Endodermal cell (in vitro differentiated cells): ENCODE measurements at regions not wholly inside any gene's neighbourhood (a gene's known extent, or its start where the extent isn't known, plus 50 kb on each side); places are given as distances from the start of the nearest gene placed in this dataset.
A peak's percentile ranks its signal among the peaks of the same experiment; 100 is the strongest.

Source experiments
- DNase-seq: peaks from one replicate; pipeline ENCODE4 v3.0.0-alpha.2; 2017
- H3K27ac ChIP-seq: 2 replicates; pipeline ENCODE4 v1.5.1; 2013; ENCODE audit warnings: mild to moderate bottlenecking, low read depth, low read length, moderate library complexity
- H3K27me3 ChIP-seq: 2 replicates; pipeline ENCODE4 v1.6.1; 2013; ENCODE audit warnings: mild to moderate bottlenecking, low read length, moderate library complexity; ENCODE audit not compliant: insufficient read depth, control insufficient read depth, poor library complexity, severe bottlenecking
- H3K36me3 ChIP-seq: 2 replicates; pipeline ENCODE4 v1.7.0; 2013; ENCODE audit warnings: mild to moderate bottlenecking, low read length, moderate library complexity; ENCODE audit not compliant: control insufficient read depth, insufficient read depth
- H3K4me1 ChIP-seq: one replicate; pipeline ENCODE4 v1.7.0; 2013; ENCODE audit warnings: low read length; ENCODE audit not compliant: control insufficient read depth, insufficient read depth
- H3K4me3 ChIP-seq: 2 replicates; pipeline ENCODE4 v1.5.1; 2013; ENCODE audit warnings: mild to moderate bottlenecking, low read length, moderate library complexity
- H3K9ac ChIP-seq: 2 replicates; pipeline ENCODE4 v1.6.1; 2013; ENCODE audit warnings: mild to moderate bottlenecking, low read length, moderate library complexity; ENCODE audit not compliant: poor library complexity, severe bottlenecking; ENCODE audit errors: extremely low read depth
- H3K9me3 ChIP-seq: 2 replicates; pipeline ENCODE4 v1.6.1; 2013; ENCODE audit warnings: mild to moderate bottlenecking, low read length, moderate library complexity; ENCODE audit not compliant: control insufficient read depth
- H3K27ac Mint-ChIP-seq: 2 replicates; pipeline ENCODE4 v1.8.0; 2020; ENCODE audit warnings: mixed read lengths
- H3K27me3 Mint-ChIP-seq: 2 replicates; pipeline ENCODE4 v1.8.0; 2021; ENCODE audit warnings: mild to moderate bottlenecking, mixed read lengths; ENCODE audit not compliant: insufficient read depth
- H3K36me3 Mint-ChIP-seq: 2 replicates; pipeline ENCODE4 v1.8.0; 2020; ENCODE audit warnings: low read depth, mixed read lengths
- H3K4me1 Mint-ChIP-seq: 2 replicates; pipeline ENCODE4 v1.8.0; 2020; ENCODE audit warnings: mixed read lengths
- H3K4me3 Mint-ChIP-seq: 2 replicates; pipeline ENCODE4 v1.8.0; 2020; ENCODE audit warnings: mild to moderate bottlenecking, moderate library complexity, mixed read lengths
- H3K9me3 Mint-ChIP-seq: 2 replicates; pipeline ENCODE4 v1.8.0; 2020; ENCODE audit warnings: mild to moderate bottlenecking, mixed read lengths
- WGBS, 2 experiments: methylation state at CpG; one replicate each; pipeline versions ENCODE4 v1.1.5 to v1.1.7; 2013; ENCODE audit warnings: missing lambda C conversion rate in 2 of 2, mixed read lengths in 1 of 2; ENCODE audit not compliant: insufficient coverage in 1 of 2, insufficient read length in 1 of 2; 5-methylcytosine and 5-hydroxymethylcytosine counted together
- TF ChIP-seq, protein P1 (sequence below): fragments of 200-600 bp; sonication (generic); conservative IDR thresholded peaks from 2 replicates; pipeline ENCODE4 v1.5.0; 2021; ENCODE audit warnings: antibody characterized with exemption, mild to moderate bottlenecking

DNA sequence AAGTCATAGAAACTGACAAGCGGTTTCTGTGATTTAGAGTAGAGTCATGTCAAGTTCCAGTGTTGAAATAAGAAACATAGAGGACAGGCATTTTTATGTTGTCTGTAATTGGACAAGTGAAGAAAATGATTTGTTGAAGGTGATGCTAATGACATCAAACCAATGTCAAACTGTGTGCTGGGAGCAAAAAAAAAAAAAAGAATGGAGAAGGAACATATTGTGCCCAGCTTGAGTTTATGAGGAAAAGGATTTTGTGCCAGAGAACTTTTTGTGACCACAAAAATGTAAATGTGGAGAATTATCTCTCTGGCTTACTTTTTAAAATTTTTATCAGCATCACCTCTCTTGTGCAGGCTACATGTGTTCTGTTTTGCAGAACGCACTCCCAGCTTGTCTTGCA lies 495.7 kb downstream of the RAPGEF2 start:
- Histone ChIP-seq H3K4me3 (no peak overlapping the region), H3K4me1 (peaks cover 19% of the 10 kb centered on the region), H3K27me3 (no peaks in the 10 kb centered on the region), H3K9ac (no peak overlapping the region), H3K36me3 (no peaks in the 10 kb centered on the region), H3K9me3 (no peaks in the 10 kb centered on the region), H3K27ac (no peak overlapping the region)
- H3K36me3 Mint-ChIP-seq = no peaks in the 10 kb centered on the region
- no peaks in the 10 kb centered on the region for H3K9me3 Mint-ChIP-seq
- peaks cover 50% of the 10 kb centered on the region for H3K4me1 Mint-ChIP-seq
- no peak for DNase-seq
- TF ChIP-seq, protein P1, sequence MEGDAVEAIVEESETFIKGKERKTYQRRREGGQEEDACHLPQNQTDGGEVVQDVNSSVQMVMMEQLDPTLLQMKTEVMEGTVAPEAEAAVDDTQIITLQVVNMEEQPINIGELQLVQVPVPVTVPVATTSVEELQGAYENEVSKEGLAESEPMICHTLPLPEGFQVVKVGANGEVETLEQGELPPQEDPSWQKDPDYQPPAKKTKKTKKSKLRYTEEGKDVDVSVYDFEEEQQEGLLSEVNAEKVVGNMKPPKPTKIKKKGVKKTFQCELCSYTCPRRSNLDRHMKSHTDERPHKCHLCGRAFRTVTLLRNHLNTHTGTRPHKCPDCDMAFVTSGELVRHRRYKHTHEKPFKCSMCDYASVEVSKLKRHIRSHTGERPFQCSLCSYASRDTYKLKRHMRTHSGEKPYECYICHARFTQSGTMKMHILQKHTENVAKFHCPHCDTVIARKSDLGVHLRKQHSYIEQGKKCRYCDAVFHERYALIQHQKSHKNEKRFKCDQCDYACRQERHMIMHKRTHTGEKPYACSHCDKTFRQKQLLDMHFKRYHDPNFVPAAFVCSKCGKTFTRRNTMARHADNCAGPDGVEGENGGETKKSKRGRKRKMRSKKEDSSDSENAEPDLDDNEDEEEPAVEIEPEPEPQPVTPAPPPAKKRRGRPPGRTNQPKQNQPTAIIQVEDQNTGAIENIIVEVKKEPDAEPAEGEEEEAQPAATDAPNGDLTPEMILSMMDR = no peak
- peak overlapping the region; percentile 58 for H3K4me3 Mint-ChIP-seq
- no peak overlapping the region for H3K27ac Mint-ChIP-seq
- no peaks in the 10 kb centered on the region for H3K27me3 Mint-ChIP-seq
- 98 to 100% methylated on average over 1 to 2 of the region's 2 CpGs for WGBS, 2 experiments

DNA sequence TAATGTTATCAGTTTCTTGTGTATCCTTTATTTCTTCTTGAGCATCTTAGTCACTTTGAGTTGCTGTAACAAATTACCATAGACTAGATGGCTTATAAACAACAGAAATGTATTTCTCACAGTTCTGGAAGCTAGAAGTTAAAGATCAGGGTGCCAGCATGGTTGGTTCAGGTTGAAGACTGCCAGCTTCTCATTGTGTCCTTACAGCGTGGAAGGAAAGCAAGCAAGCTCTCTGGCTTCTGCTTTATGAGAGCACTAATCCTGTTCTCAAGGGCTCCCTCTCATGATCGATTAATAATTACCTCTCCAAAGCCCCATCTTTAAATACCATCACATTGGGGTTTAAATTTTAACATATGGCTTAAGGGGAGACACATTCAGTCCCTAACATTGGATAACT lies 497.2 kb downstream of the RAPGEF2 start:
- Histone ChIP-seq H3K36me3 (no peaks in the 10 kb centered on the region), H3K27me3 (no peaks in the 10 kb centered on the region), H3K9ac (no peak overlapping the region), H3K27ac (no peak overlapping the region), H3K4me3 (peak overlapping the region; percentile 11), H3K4me1 (peaks cover 7% of the 10 kb centered on the region), H3K9me3 (no peaks in the 10 kb centered on the region)
- Mint-ChIP-seq H3K36me3 (no peaks in the 10 kb centered on the region), H3K27me3 (no peaks in the 10 kb centered on the region), H3K27ac (no peak overlapping the region), H3K4me3 (peak overlapping the region; percentile 58), H3K9me3 (no peaks in the 10 kb centered on the region), H3K4me1 (peaks cover 48% of the 10 kb centered on the region)
- TF ChIP-seq, protein P1 = no peak
- WGBS, 2 experiments = 71 to 87% methylated on average over 1 to 2 of the region's 2 CpGs
- DNase-seq = no peak

DNA sequence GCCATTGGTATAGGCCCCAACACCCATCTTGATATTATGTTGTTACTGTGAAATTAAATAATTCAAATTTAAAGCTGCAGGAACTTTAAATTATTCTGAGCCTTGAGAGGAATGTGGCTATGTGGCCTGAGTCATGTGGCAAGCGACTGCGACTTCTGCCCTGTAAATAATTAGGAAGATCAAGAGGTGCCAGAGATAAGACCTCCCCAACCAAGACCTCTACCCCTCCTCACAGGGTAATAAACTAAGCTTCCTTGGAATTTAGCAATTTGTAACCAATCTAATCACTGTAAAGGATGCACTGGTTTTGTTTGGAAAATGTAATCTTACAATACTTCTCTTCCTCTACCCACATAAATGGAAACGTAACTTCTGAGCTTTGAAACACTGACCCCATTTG lies 501.9 kb downstream of the RAPGEF2 start:
- H3K27me3 ChIP-seq = no peaks in the 10 kb centered on the region
- H3K27me3 Mint-ChIP-seq = no peaks in the 10 kb centered on the region
- H3K9ac ChIP-seq = no peak overlapping the region
- WGBS, 2 experiments = 61 to 80% methylated on average over 3 of the region's 3 CpGs
- peaks cover 3% of the 10 kb centered on the region for H3K4me1 ChIP-seq
- H3K9me3 Mint-ChIP-seq = peaks cover 38% of the 10 kb centered on the region
- peak overlapping the region; percentile 80 for H3K27ac Mint-ChIP-seq
- no peaks in the 10 kb centered on the region for H3K36me3 ChIP-seq
- TF ChIP-seq, protein P1 = no peak
- H3K4me3 Mint-ChIP-seq = no peak overlapping the region
- peak overlapping the region; percentile 24 for H3K4me3 ChIP-seq
- peaks cover 23% of the 10 kb centered on the region for H3K4me1 Mint-ChIP-seq
- no peak overlapping the region for H3K27ac ChIP-seq
- H3K36me3 Mint-ChIP-seq = peaks cover 21% of the 10 kb centered on the region
- H3K9me3 ChIP-seq = peaks cover 36% of the 10 kb centered on the region
- DNase-seq = no peak
